ENCODE measurements at regions not wholly inside any gene's neighbourhood (a gene's known extent, or its start where the extent isn't known, plus 50 kb on each side); places are given as distances from the start of the nearest gene placed in this dataset.

DNA sequence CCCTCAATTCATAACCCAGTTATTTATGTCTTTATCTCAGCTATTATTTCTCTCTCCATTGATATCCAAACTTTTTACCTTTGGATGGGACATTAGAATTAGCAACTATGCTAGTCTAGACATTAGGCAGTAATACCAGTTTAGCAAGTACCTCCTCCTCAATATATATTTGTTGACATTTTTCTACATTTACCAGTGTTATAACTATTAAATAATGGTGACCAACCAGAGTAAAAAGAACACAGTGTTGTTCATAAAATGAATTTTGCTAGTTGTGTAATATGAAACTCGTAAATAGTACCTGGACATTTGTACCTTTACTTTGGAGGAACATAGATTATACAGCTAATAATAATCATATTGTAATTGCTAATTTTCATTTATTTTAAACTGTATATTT is 554.6 kb upstream of the CDH6 start:
- TF ChIP-seq POLR2A (IDR thresholded peaks at IDR 0.05; ENCODE audit: low read depth, low read length) (no peak), POLR2AphosphoS5 (IDR thresholded peaks at IDR 0.05; ENCODE audit: insufficient read depth, low read depth, low read length) (no peak)
- TF ChIP-seq, protein P1, sequence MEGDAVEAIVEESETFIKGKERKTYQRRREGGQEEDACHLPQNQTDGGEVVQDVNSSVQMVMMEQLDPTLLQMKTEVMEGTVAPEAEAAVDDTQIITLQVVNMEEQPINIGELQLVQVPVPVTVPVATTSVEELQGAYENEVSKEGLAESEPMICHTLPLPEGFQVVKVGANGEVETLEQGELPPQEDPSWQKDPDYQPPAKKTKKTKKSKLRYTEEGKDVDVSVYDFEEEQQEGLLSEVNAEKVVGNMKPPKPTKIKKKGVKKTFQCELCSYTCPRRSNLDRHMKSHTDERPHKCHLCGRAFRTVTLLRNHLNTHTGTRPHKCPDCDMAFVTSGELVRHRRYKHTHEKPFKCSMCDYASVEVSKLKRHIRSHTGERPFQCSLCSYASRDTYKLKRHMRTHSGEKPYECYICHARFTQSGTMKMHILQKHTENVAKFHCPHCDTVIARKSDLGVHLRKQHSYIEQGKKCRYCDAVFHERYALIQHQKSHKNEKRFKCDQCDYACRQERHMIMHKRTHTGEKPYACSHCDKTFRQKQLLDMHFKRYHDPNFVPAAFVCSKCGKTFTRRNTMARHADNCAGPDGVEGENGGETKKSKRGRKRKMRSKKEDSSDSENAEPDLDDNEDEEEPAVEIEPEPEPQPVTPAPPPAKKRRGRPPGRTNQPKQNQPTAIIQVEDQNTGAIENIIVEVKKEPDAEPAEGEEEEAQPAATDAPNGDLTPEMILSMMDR (IDR thresholded peaks at IDR 0.05; ENCODE audit: extremely low read depth in 1 of 2, insufficient read depth in 1 of 2, low read depth in 1 of 2, low read length in 2 of 2): no peak

Measured in endothelial cell of umbilical vein (primary cell).